GM18499 (cell line): ENCODE measurements at regions not wholly inside any gene's neighbourhood (a gene's known extent, or its start where the extent isn't known, plus 50 kb on each side); places are given as distances from the start of the nearest gene placed in this dataset.

Experiments used
- ATAC-seq: cut with Tn5 transposase; IDR thresholded peaks from one replicate; pipeline ENCODE4 v1.9.1; 2021; ENCODE audit warnings: moderate number of reproducible peaks; ENCODE audit not compliant: insufficient read depth, unreplicated experiment

DNA sequence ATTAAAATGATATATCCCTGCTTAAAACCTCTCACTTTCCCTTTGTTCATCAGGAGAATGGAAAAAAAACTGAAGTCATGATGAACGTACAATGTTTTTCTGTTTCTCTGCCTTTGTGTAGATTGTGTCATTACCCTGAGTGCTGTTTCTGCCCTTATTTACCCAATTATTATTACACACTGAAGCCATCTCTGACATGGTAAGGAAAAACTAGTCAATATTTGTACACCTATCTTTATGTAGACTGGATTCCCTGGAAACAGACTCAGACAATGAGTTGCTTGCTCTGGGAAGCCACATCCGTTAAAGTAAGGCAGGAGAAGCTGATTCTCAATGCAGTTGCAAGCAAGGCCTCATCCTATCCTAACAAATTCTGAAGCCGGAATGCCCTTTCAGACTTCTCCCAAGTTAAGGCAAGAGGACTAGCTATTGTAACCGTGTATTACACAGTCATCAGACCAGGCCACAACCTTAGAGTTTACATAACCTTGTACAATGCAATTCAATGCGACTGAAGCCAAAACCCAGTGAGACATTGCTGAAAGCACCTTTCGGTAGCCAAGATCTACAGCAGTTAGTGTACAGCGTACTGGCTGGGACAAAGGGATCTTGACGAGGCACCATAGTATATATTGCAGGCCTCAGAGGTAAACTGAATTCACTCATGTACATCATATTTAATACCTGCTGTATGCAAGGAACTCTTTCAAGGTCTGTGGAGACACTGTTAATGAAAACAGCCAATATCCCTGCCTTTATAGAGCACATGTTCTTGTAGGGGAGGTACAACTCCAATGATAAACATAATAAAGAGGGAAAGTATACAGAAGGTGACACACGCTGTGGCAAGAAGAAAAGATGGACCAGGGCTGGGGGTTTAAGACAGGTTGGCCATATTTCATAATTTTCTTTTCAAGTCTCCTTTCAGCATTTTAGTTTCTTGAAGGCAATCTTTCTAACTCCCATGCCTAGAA, 1040.8 kb upstream of the SEMA6D start:
- ATAC-seq: no peak

DNA sequence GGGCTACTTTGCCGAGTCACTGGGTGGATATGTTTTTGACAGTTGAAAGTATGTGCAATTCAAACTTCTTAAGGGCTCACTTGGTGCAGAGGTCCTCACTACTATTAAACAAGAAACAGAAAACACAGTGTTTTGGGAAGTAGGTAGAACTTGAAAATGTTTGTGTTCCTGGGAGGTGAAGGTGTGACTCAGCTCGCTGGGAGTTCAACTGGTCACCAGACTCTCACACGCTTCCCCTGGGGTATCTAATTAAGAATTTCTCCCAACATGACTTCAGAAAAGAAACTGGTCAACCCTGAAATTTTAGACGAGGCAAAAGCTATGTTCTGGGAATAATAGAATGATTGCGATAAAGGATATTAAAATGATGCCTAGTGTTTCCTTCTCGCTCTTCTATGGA, 1039.8 kb upstream of the SEMA6D start:
- no peak for ATAC-seq

DNA sequence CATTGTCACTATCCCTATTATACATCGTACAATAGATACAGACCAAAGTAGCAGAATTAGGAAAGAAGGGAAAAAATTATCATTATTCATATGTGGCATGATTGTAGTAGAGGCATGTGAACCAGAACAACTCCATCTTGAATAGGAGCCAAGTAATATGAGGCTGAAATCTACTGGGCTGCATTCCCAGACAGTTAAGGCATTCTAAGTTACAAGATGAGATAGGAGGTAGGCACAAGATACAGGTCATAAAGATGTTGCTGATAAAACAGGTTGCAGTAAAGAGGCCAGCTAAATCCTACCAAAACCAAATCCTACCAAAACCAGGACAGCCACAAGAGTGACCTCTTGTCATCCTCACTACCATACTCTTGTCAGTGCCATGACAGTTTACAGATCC, 1035.4 kb upstream of the SEMA6D start:
- ATAC-seq: no peak

DNA sequence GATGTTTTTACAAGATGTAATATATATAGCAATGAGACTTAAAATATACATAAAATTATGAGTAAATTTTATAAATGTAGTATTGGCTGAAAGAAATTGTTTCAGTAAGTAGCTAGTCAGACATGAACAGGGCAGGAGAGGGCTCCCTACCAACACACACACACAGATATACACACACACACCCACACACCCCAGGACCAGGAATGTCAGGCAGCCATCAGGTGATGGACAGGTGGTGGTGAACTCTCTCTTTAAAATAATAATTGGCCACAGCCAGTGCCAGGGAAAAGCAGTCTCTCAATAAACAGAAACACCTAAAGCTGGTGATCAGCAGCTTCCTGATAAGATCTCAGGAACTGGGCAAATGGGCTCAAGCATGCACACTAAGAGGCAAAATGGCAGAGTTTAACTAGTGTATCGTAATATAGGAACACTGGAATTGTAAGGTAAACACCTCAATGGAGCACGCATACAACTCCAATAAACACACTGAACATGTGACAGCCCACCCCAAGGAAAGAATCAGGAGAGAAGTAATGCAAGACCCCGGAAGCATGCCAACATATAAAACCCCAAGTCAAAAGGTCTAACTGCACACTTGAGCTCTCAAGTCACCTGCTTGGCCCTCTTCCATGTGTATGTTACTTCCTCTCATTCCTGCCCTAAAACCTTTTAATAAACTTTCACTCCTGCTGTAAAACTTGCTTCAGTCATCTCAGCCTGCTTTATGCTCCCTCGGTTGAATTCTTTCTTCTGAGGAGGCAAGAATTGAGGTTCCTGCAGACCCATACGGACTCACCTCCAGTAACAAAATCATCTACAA, 1034.1 kb upstream of the SEMA6D start:
- no peak for ATAC-seq

DNA sequence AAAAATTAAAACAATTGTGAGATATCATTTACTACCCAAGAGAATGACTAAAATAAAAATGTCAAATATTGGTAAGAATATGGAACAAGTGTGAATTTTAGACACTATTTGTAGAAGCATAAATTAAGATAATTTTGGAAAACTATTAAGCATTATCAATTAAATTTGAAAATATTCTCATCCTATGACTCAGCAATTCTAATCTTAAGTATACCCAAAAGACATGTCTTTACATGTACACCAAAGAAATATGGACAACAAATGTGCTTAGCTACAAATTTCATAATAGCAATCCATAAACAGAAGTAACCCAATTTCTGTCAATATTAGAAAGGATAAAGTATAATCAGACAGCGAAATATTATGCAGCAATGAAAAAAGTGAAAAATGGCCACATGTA, 1032.2 kb upstream of the SEMA6D start:
- no peak for ATAC-seq

DNA sequence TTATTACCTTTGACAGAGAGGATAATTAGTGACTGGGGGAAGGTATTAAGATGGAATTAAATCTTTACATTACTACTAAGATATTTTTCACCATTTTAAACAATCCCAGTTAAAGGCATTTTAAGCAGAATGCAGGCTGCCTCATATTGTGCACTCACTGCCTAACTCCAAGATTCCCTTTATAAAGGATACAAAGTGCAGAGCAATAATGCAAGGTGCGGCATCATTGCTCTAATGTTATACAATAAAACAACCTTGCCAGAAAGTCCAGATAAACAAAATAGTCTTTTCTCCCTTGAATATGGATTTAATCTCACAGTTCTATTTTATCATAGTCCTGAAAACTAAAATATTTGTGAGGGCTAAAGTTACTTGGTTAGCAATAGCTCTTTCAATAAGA, 1031.6 kb upstream of the SEMA6D start:
- no peak for ATAC-seq

DNA sequence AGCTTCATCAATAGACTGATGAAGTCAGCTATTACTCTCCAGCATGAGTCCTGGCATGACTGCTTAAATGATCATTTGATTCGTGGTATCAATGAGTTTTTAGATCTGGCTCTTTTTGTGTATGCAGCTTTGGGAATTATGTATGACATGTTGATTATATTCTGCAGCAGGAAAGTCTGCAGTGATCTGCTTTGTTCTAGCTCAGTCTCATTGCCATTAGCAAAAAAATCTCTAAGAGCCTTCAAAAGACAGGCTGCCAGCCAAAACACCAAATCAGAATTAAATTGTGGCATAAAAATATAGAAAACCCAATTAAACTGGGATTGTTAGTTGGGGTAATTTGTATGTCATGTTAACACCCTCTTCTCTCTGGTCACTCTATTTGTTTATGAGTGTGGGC, 1021.0 kb upstream of the SEMA6D start:
- ATAC-seq: no peak

DNA sequence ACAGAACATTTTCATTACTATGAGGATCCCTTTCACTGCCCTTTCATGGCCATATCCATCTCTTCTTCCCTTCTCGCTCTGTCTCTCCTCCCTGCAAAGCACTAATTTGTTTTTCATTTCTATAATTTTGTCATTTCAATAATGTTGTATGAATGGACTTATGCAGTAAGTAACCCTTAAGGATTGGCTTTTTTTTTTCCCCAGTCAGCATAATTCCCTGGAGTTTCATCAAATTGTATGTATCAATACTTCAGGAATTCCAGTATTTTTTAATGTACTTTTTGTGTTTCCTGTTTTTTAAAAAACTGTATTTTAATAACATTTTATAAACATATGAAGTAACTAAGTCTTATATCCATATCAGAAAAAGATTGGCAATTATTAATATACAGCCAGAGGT, 1016.0 kb upstream of the SEMA6D start:
- ATAC-seq: no peak

DNA sequence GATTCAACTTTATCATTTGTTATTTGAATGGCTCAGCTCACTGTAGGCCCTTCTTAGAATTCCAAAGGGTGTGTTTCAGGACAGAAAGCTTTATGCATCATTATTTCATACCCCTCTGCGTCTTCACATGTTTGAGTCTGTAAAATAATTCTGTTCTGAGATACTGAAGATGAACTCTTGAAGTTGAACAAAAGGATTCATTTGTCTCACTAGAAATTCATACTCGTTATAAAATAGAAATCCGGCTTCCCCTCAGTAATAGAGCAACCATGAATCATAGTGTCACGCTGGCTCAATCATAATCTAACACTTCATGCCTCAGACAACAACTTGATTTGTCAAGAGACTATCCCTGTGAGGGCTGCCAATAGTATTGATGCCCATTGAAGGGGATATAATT, 1015.4 kb upstream of the SEMA6D start:
- no peak for ATAC-seq

DNA sequence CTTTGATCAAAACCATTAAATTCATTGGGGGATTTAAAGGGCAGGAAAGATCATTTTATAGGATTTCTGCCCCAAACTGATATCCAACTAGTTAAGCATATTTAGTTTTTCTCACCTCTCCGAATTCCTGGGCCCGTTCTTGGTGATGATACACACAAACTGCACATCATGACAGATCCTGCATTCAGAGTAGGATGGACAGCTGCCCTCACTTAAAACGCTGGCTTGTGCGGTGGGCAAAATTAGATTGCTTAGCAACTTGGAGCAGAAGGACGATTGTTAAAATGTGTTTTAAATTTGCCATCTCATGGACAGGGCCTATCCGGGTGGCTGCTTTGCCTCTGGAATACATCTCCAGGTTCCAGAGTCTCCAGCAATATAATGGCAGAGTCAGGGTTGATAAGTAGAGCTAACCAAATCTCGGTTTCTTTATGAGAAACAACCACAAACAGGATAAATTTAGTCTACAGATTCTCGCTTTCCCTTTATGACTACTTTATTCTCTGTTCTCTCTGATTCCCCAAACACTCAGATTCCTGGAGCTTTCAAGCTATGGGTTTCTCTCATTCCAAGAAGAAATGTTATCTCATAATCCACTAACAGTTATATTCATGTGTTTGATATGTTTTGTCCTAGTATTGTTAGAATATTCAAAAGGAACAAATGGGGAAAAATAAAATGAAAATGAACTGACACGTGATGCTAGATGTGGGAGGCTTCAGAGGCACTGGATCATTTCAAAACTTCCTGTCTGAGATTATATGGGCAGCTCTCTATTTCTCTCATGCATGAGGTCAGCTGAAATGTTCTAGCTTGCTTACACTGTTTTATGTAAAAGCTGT, 1014.1 kb upstream of the SEMA6D start:
- no peak for ATAC-seq

DNA sequence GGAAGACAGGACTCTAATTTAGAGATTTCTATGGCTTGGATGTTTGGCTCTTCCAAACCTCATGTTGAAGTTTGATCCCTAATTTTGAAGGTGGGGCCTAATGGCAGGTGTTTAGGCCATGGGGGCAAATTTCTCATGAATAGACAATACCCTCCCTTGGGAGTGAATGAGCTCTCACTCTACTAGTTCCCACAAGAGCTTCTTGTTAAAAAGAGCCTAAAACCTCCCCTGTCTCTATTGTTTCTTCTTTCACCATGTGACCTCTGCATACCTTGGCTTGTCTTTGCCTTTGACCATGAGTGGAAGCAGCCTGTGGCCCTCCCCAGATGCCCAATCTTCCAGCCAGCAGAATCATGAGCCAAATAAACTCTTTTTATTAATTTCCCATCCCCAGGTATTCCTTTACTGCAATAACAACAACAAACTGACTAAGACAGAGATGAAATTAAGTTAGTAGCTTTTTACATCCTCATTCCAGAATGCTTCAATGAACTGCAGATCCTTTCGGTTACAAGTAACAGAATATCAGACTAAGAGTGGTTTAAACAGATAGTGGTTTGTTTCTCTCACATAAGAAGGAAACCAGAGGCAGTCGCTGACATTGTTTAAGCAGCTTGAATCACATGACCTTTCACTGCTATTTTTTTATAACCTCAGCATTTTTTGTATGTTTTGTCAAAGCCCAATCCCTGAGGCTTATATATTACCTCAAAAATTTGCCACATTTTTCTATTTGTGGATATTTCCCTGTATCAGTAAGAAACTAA, 1013.3 kb upstream of the SEMA6D start:
- ATAC-seq: no peak

DNA sequence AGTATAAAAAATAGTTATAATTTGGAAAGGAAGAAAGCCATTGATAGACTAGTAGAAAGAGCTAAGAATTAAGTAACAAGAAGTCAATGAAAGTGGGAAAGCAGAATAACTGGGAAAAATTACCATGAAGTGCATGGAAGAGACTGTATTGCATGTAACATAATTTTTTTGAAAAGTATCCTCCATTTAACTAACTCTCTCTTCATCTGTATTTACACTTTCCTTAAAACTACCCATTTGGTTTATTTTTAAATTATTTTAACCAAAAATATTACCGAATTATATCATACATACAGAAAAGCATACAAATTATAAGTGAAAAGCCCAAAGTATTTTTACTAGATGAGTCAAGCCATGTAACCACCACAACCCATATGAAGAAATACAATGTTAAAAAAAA, 1009.9 kb upstream of the SEMA6D start:
- ATAC-seq: no peak

DNA sequence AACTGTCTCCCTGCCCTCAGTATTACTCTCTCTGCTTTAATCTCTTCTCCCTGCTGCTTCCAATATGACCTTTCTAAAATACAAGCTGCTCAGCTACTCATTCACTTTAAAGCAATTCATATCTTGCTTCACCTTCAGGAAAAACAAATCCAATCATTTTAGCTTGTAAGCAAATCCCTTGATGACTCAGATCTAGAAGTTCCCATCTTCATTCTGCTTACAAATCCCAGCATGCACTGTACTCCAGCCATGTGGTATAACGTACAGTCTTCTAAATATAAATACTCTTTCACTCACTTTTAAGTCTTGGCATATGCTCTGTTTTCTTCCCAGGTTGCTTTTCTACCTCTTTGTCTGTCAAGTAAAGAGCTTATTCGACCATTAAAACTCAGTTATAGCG, 1009.1 kb upstream of the SEMA6D start:
- ATAC-seq: no peak

DNA sequence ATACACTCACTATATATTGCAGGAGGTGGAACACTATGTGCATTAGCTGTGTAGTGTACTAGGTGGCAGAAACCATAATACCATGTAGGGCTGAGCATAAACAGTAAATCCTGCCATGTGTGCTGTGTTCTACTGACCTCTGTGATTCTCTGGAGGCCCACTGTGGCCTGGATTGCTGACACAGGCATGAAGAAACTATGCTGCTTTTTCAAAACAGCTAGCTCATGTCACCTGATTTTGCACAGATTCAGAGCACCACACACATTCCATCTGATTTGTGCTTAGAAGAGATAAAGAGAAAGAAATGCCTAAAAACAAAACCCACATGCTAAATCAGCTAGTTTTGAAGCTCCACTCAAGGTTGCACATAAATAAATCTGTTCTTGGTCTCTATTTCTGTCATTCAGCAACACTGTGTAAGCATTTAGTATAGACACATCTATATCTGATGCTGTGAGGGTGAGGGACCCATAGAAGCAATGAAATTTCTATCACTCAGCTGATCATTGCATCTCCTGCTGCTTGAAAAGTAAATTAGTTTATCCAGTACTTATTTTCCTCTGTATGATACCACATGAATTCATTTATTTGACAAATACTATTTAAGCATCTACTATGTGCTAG, 1007.7 kb upstream of the SEMA6D start:
- ATAC-seq: no peak

DNA sequence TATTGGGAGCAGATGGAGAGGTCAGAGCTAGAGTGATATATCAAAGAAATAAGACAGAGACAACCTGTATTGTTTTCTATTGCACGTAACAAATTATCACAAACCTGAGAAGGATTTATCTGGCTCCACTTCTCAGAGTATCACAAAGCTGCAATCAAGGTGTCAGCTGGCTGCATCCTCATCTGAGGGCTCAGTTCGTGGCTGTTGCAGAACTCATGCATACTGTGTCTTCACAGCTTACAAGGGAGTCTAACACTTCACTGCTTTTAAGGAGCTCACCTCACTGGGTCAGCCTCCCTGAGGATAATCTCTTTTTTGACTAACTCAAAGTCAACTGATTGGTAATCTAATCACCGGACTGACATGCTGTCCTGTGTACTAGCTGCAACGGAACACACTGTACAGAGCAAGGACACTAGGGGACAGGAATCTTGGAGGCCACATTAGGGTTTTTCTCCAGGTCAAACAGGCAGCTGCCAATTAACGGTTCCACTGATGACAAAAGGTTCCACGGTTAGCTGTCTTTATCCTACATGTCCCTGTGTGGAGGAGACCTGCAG, 1006.8 kb upstream of the SEMA6D start:
- ATAC-seq: no peak

DNA sequence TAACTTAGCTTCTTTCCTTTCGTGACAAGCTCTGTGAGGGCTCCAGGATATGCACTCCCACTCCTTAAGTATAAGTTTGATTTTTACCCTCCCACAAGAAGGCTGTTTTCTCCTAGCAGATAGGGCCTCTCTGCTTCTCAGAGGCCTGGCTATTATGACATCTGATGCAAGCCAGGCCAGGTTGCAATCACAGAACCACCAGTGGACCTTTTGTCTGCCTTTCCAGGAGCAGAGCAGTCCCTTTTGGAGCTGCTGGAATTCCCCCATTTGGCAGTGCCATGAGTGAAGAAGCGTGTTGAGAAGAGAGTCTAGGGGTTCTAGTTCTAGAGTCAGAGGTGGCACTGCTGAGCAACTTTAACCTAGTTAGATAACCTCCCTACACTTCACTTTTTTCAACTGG, 1004.3 kb upstream of the SEMA6D start:
- no peak for ATAC-seq

DNA sequence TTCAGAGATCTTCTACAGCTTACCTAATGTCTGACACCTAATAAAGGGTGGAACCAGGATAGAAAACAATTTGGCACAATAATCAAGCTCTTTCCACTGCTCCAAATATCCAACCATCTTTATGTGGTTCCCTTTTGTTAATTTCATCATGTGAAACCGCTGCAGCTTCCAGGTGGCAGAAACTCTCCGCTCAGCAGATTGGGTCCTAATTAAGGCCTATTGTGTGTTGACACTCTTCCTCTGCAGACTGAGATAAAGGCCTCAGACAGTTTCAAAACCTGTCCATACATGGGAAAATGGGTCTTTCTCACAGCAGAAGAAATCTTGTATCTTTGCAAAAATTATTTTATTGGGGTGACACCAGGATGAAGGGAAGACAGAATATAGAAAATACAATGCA, 1002.4 kb upstream of the SEMA6D start:
- ATAC-seq: no peak

DNA sequence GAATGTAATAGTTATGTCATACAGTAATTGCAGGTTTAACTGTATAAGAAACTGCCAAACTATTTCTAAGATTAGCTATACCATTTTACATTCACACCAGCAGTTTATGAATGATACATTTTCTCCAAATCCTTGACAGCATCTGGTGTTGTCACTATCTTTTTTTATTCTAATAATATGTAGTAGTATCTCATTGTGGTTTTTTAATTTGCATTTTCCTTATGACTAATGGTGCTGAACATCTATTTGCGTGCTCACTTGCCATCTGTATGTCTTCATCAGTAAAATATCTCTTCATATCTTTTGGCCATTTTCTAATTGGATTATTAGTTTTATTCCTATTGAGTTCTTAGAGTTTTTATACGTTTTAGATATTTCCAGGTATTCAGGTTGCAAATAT, 994.0 kb upstream of the SEMA6D start:
- ATAC-seq: no peak

DNA sequence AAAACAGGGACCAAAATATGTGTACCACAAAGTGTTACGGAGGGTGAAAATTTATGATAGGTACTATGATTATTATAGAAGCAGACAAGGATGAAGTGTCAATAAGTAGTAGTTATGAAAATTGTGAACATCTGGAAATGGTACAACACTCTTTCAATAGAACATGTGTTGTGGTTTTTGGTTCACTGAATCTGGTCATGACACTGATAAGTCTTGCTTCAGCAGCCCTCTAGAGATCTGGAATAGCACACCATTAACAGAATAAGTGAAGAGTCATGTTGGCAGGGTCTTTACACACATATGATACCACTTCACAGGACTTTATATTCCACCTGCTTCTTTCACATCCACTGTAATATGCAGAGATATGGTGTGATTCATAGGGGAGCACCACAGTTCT, 985.2 kb upstream of the SEMA6D start:
- ATAC-seq: no peak
